ENCODE measurements at regions not wholly inside any gene's neighbourhood (a gene's known extent, or its start where the extent isn't known, plus 50 kb on each side); places are given as distances from the start of the nearest gene placed in this dataset.

DNA sequence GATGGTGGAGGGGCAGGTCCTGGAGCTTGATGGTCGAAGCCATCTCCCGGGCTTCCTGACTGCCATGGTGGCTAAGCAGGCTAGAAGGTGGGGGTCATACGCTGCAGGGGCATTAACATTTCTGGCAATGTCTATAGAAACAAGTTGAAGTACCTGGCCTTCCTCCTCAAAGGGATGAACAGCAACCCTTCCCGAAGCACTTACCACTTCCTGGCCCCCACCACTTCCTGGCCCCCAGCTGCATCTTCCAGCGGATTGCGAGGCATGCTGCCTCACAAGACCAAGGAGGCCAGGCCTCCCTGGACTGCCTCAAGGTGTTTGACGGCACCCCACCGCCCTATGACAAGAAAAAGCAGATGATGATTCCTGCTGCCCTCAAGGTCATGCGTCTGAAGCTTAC lies 97.0 kb upstream of the MOCS2 start:
- TF ChIP-seq GATA3 (IDR thresholded peaks at IDR 0.05; ENCODE audit: low read depth, low read length) (no peak), GATA2 (IDR thresholded peaks at IDR 0.05; ENCODE audit: low read depth, low read length) (no peak)

Measured in SH-SY5Y (cell line).